KMS-11 (cell line): ENCODE measurements at regions not wholly inside any gene's neighbourhood (a gene's known extent, or its start where the extent isn't known, plus 50 kb on each side); places are given as distances from the start of the nearest gene placed in this dataset.

Experiments used
- H2AFZ ChIP-seq: fragments of 200-600 bp; sonication (generic); 2 replicates; pipeline ENCODE4 v1.6.1; 2016; ENCODE audit warnings: antibody characterized with exemption, mixed run types, low read depth
- H3K27ac ChIP-seq: fragments of 200-600 bp; sonication (generic); 2 replicates; pipeline ENCODE4 v1.6.1; 2016; ENCODE audit warnings: mild to moderate bottlenecking, mixed run types
- H3K27me3 ChIP-seq: fragments of 200-600 bp; sonication (generic); 2 replicates; pipeline ENCODE4 v1.6.1; 2017; ENCODE audit warnings: mild to moderate bottlenecking, low read depth, mixed run types, moderate library complexity; ENCODE audit not compliant: insufficient read depth
- H3K36me3 ChIP-seq: fragments of 200-600 bp; sonication (generic); 2 replicates; pipeline ENCODE4 v1.6.1; 2017; ENCODE audit warnings: mild to moderate bottlenecking, mixed run types; ENCODE audit not compliant: insufficient read depth
- H3K4me1 ChIP-seq: fragments of 200-600 bp; sonication (generic); 2 replicates; pipeline ENCODE4 v1.6.1; 2016; ENCODE audit warnings: mild to moderate bottlenecking, low read depth, mixed run types; ENCODE audit not compliant: poor library complexity, severe bottlenecking
- H3K4me2 ChIP-seq: fragments of 200-600 bp; sonication (generic); 2 replicates; pipeline ENCODE4 v1.7.0; 2016; ENCODE audit warnings: mild to moderate bottlenecking, mixed run types
- H3K4me3 ChIP-seq: fragments of 200-600 bp; sonication (generic); IDR thresholded peaks from 2 replicates; pipeline ENCODE4 v1.6.1; 2017; ENCODE audit warnings: low read depth, low read length, mixed read lengths; ENCODE audit not compliant: insufficient read depth
- H3K79me2 ChIP-seq: fragments of 200-600 bp; sonication (generic); 2 replicates; pipeline ENCODE4 v1.6.1; 2016; ENCODE audit warnings: low read depth, mixed run types; ENCODE audit not compliant: insufficient read depth
- H3K9ac ChIP-seq: fragments of 200-600 bp; sonication (generic); 2 replicates; pipeline ENCODE4 v1.6.1; 2016; ENCODE audit warnings: mild to moderate bottlenecking, mixed run types
- H4K20me1 ChIP-seq: fragments of 200-600 bp; sonication (generic); 2 replicates; pipeline ENCODE4 v1.6.1; 2016; ENCODE audit warnings: mild to moderate bottlenecking, mixed run types; ENCODE audit not compliant: insufficient read depth
- TF ChIP-seq, protein P1 (sequence below): fragments of 200-600 bp; sonication (generic); conservative IDR thresholded peaks from 2 replicates; pipeline ENCODE4 v1.6.1; 2017; ENCODE audit warnings: low read depth, mild to moderate bottlenecking, antibody characterized with exemption, low read length, moderate library complexity, mixed read lengths

DNA sequence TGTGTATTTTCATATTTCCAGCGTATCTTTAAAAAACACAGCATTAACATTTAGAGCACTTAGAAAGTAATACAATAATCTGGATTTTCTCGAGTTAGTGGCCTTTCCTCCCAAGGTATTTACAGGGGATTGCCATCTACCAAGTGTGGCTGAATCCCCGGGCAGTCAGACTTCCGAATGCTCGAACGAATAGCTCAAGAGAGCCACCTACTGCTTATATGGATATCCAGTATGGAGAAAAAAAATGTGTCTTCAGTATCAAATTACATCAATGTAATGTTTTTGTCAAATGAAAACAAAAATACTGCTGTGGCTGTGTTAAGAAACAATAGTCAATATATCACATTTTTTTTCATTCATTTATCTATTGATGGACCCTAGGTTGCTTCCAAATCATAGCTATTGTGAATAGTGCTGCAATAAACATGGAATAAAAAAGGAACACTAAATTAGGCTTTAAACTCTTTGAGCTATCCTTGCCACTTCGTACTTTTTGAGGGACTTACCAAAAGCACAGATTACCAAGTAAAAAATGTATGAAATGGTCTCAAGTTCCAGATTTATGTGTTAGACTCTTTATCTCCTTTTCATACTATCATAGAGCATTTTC is 654.5 kb upstream of the PTCHD4 start:
- H2AFZ ChIP-seq: no peak overlapping the region
- H3K79me2 ChIP-seq: no peaks in the 10 kb centered on the region
- no peaks in the 10 kb centered on the region for H4K20me1 ChIP-seq
- H3K9ac ChIP-seq: no peak overlapping the region
- H3K4me1 ChIP-seq: no peaks in the 10 kb centered on the region
- no peaks in the 10 kb centered on the region for H3K36me3 ChIP-seq
- no peak overlapping the region for H3K4me2 ChIP-seq
- TF ChIP-seq, protein P1, sequence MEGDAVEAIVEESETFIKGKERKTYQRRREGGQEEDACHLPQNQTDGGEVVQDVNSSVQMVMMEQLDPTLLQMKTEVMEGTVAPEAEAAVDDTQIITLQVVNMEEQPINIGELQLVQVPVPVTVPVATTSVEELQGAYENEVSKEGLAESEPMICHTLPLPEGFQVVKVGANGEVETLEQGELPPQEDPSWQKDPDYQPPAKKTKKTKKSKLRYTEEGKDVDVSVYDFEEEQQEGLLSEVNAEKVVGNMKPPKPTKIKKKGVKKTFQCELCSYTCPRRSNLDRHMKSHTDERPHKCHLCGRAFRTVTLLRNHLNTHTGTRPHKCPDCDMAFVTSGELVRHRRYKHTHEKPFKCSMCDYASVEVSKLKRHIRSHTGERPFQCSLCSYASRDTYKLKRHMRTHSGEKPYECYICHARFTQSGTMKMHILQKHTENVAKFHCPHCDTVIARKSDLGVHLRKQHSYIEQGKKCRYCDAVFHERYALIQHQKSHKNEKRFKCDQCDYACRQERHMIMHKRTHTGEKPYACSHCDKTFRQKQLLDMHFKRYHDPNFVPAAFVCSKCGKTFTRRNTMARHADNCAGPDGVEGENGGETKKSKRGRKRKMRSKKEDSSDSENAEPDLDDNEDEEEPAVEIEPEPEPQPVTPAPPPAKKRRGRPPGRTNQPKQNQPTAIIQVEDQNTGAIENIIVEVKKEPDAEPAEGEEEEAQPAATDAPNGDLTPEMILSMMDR: no peak
- no peak overlapping the region for H3K27ac ChIP-seq
- H3K4me3 ChIP-seq: no peak overlapping the region
- H3K27me3 ChIP-seq: no peaks in the 10 kb centered on the region

DNA sequence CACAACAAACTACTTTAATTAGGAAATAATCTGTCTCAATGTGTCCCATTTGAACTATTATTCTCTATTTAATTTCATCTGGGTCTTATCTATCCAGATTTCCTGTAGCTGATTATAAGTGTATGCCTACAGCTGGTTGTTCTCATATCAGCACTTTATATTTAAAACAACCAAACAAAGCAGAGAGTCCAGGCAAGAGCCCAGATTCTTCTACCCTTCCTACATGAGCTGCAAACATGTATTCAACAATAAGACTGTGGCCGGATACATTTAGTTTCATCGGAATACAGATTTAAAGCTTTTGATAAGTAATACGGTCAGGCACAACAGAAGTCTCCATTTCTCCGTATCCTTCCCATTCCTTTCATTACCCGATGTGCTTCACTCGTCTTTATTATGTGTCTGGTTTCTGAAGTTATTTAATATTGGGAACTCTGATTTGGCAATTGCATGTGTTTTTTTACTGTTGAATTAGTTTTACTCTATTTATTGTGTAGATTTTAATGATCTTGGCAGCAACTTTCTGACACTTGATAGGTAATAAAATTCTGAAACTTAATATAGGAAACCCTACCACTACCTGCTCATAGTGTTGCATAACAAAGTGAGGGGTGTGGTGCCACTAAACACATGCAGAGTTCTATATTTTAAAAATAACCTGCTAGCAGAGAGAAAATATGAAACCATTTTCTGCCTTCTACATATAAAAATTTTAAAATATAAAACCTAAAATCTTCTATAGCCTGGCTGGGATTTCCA is 653.5 kb upstream of the PTCHD4 start:
- H3K9ac ChIP-seq: no peak overlapping the region
- TF ChIP-seq, protein P1: no peak
- no peak overlapping the region for H3K4me2 ChIP-seq

DNA sequence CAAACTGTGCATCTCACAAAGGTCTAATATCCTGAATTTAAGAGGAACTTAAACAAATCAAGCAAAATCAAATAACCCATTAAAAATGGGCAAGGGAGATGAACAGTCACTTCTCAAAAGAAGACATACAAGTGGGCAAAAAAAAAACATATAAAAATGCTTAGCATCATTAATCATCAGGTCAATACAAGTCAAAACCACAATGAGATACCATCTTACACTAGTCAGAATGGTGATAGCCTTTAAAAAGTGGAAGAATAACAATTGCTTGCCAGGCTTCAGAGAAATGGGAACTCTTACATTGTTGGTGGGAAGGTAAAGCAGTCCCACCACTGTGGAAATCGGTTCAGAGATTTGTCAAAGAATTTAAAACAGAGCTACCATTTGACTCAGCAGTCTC is 646.7 kb upstream of the PTCHD4 start:
- Histone ChIP-seq H3K79me2 (no peaks in the 10 kb centered on the region), H3K9ac (no peak overlapping the region), H3K27me3 (no peaks in the 10 kb centered on the region), H3K27ac (no peak overlapping the region), H2AFZ (no peak overlapping the region), H3K36me3 (no peaks in the 10 kb centered on the region), H3K4me3 (no peak overlapping the region), H4K20me1 (no peaks in the 10 kb centered on the region), H3K4me1 (no peaks in the 10 kb centered on the region), H3K4me2 (no peak overlapping the region)
- TF ChIP-seq, protein P1: no peak

More for the DNA sequence above, 653.5 kb upstream of the PTCHD4 start:
- Histone ChIP-seq H3K27ac (no peak overlapping the region), H4K20me1 (no peaks in the 10 kb centered on the region), H3K27me3 (no peaks in the 10 kb centered on the region), H3K36me3 (no peaks in the 10 kb centered on the region), H3K79me2 (no peaks in the 10 kb centered on the region), H2AFZ (no peak overlapping the region), H3K4me1 (no peaks in the 10 kb centered on the region), H3K4me3 (no peak overlapping the region)

DNA sequence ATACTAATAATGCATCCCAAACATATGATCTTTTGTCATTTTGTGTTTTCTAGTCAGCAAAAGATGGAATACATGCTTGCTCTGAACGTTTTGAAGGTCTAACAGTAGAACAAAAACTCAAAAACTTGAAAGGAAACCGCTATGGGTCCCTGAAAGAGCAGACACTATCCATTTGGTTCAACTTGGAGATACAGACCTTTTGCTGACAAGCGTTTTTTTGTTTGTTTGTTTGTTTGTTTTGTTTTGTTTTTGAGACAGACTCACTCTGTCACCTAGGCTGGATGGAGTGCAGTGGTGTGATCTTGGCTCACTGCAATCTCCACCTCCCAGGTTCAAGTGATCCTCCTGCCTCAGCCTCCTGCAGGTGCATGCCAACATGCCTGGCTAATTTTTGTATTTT is 644.3 kb upstream of the PTCHD4 start:
- H3K79me2 ChIP-seq: no peaks in the 10 kb centered on the region
- H3K36me3 ChIP-seq: no peaks in the 10 kb centered on the region
- H3K4me2 ChIP-seq: no peak overlapping the region
- H3K27me3 ChIP-seq: no peaks in the 10 kb centered on the region
- no peak overlapping the region for H3K4me3 ChIP-seq
- H2AFZ ChIP-seq: no peak overlapping the region
- H4K20me1 ChIP-seq: no peaks in the 10 kb centered on the region
- TF ChIP-seq, protein P1: no peak
- no peak overlapping the region for H3K9ac ChIP-seq
- H3K27ac ChIP-seq: no peak overlapping the region
- no peaks in the 10 kb centered on the region for H3K4me1 ChIP-seq
